Hepatocyte (in vitro differentiated cells): ENCODE measurements at regions not wholly inside any gene's neighbourhood (a gene's known extent, or its start where the extent isn't known, plus 50 kb on each side); places are given as distances from the start of the nearest gene placed in this dataset.

Experiments
- DNase-seq: peaks from one replicate; pipeline ENCODE4 v3.0.0-alpha.2; 2016; ENCODE audit warnings: low spot score
- H2AFZ ChIP-seq: fragments of 200-600 bp; sonication (generic); 2 replicates; pipeline ENCODE4 v1.6.0; 2016; ENCODE audit warnings: antibody characterized with exemption, mild to moderate bottlenecking
- H3K27ac ChIP-seq: fragments of 200-600 bp; sonication (generic); 2 replicates; pipeline ENCODE4 v1.5.1; 2016; ENCODE audit warnings: mild to moderate bottlenecking
- H3K27me3 ChIP-seq: fragments of 200-600 bp; sonication (generic); 2 replicates; pipeline ENCODE4 v1.6.1; 2016
- H3K36me3 ChIP-seq: fragments of 200-600 bp; sonication (generic); replicated peaks from 2 replicates; pipeline ENCODE4 v1.5.1; 2016; ENCODE audit warnings: low read depth; ENCODE audit not compliant: insufficient read depth
- H3K4me1 ChIP-seq: fragments of 200-600 bp; sonication (generic); 2 replicates; pipeline ENCODE4 v1.5.1; 2016; ENCODE audit warnings: mild to moderate bottlenecking, moderate library complexity; ENCODE audit not compliant: insufficient read depth
- H3K4me2 ChIP-seq: fragments of 200-600 bp; sonication (generic); 2 replicates; pipeline ENCODE4 v1.6.0; 2016
- H3K4me3 ChIP-seq: fragments of 200-600 bp; sonication (generic); 2 replicates; pipeline ENCODE4 v1.5.1; 2016; ENCODE audit warnings: mild to moderate bottlenecking
- H3K79me2 ChIP-seq: fragments of 200-600 bp; sonication (generic); 2 replicates; pipeline ENCODE4 v1.6.0; 2017; ENCODE audit warnings: mild to moderate bottlenecking
- H3K9me2 ChIP-seq: fragments of 200-600 bp; sonication (generic); replicated peaks from 2 replicates; pipeline ENCODE4 v1.6.0; 2017; ENCODE audit warnings: mild to moderate bottlenecking; ENCODE audit not compliant: insufficient read depth
- H3K9me3 ChIP-seq: fragments of 200-600 bp; sonication (generic); 2 replicates; pipeline ENCODE4 v1.5.1; 2016; ENCODE audit warnings: low read depth, mild to moderate bottlenecking
- H4K20me1 ChIP-seq: fragments of 200-600 bp; sonication (generic); 2 replicates; pipeline ENCODE4 v1.6.0; 2016; ENCODE audit warnings: mild to moderate bottlenecking; ENCODE audit not compliant: insufficient read depth, poor library complexity, severe bottlenecking
- EZH2 ChIP-seq: fragments of 200-600 bp; sonication (generic); IDR thresholded peaks from 2 replicates; pipeline ENCODE4 v1.6.1; 2016; ENCODE audit warnings: antibody characterized with exemption, mild to moderate bottlenecking, borderline replicate concordance
- EZH2phosphoT487 ChIP-seq: fragments of 200-600 bp; sonication (generic); IDR thresholded peaks from one replicate; pipeline ENCODE4 v1.6.1; 2018; ENCODE audit warnings: antibody characterized with exemption, mild to moderate bottlenecking, low read depth, moderate library complexity; ENCODE audit not compliant: unreplicated experiment, severe bottlenecking
- WGBS: methylation state at CpG from one replicate; pipeline ENCODE4 v1.1.6; 2016; ENCODE audit warnings: low lambda C conversion rate; ENCODE audit errors: missing lambda C conversion rate; 5-methylcytosine and 5-hydroxymethylcytosine counted together
- TF ChIP-seq, protein P1 (sequence below): fragments of 200-600 bp; sonication (generic); IDR thresholded peaks from 2 replicates; pipeline ENCODE4 v1.5.1; 2016; ENCODE audit warnings: antibody characterized with exemption, mild to moderate bottlenecking; ENCODE audit not compliant: poor library complexity

DNA sequence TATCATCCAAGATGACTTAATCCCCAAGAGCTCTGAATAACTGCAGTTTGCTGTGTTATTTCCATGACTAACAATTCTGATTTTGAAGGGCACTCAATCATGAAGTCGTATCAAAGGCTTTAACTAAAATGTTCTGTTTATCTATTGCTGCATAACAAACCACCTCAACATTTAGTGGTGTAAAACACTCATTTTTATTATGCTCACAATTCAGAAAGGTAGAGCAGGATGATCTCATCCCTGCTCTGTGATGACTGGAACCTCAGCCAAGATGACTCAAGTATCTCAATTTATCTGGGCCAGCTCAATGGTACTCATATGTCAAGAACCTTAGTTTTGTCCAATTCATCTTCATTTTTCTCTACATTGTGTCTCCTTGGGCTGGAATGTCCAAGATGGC lies 451.1 kb downstream of the PPARGC1A start:
- H3K9me3 ChIP-seq, result no peaks in the 10 kb centered on the region
- H3K27ac ChIP-seq, result no peak overlapping the region
- H4K20me1 ChIP-seq, result no peaks in the 10 kb centered on the region
- H3K27me3 ChIP-seq, result no peaks in the 10 kb centered on the region
- H3K9me2 ChIP-seq, result no peaks in the 10 kb centered on the region
- DNase-seq, result no peak
- no peak overlapping the region for H2AFZ ChIP-seq
- no peak overlapping the region for H3K4me3 ChIP-seq
- WGBS, result 74% methylated on average over 1 of the region's 1 CpG
- no peaks in the 10 kb centered on the region for H3K4me1 ChIP-seq
- H3K79me2 ChIP-seq, result no peaks in the 10 kb centered on the region
- H3K36me3 ChIP-seq, result no peaks in the 10 kb centered on the region
- H3K4me2 ChIP-seq, result no peak overlapping the region
- TF ChIP-seq EZH2 (no peak), EZH2phosphoT487 (no peak)
- TF ChIP-seq, protein P1, sequence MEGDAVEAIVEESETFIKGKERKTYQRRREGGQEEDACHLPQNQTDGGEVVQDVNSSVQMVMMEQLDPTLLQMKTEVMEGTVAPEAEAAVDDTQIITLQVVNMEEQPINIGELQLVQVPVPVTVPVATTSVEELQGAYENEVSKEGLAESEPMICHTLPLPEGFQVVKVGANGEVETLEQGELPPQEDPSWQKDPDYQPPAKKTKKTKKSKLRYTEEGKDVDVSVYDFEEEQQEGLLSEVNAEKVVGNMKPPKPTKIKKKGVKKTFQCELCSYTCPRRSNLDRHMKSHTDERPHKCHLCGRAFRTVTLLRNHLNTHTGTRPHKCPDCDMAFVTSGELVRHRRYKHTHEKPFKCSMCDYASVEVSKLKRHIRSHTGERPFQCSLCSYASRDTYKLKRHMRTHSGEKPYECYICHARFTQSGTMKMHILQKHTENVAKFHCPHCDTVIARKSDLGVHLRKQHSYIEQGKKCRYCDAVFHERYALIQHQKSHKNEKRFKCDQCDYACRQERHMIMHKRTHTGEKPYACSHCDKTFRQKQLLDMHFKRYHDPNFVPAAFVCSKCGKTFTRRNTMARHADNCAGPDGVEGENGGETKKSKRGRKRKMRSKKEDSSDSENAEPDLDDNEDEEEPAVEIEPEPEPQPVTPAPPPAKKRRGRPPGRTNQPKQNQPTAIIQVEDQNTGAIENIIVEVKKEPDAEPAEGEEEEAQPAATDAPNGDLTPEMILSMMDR, result no peak

DNA sequence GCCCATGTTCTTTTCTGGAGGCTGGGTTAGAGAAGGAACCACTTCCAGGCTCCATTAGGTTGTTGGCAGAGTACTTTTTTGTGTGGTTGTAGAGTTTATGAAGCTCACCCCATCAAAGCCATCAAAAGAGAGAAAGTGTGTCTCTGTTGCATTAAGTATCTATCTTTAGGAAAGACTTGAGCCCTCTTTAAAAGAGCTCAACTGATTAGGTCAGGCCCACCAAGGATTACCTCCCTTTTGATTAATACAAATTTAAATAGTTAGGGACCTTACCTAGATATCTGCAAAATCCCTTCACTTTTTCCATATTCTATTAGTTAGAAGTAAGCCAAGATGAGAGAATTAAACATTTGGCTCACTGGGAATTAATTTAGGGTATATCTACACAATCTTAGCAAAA lies 460.4 kb downstream of the PPARGC1A start:
- TF ChIP-seq, protein P1, result no peak
- TF ChIP-seq EZH2, result no peak
- no peak for TF ChIP-seq EZH2phosphoT487
- no peak overlapping the region for H3K27ac ChIP-seq
- no peaks in the 10 kb centered on the region for H3K4me1 ChIP-seq
- no peak overlapping the region for H3K4me3 ChIP-seq
- no peaks in the 10 kb centered on the region for H3K79me2 ChIP-seq
- no peaks in the 10 kb centered on the region for H4K20me1 ChIP-seq
- peaks cover 3% of the 10 kb centered on the region for H3K36me3 ChIP-seq
- H3K9me2 ChIP-seq, result no peaks in the 10 kb centered on the region
- no peak overlapping the region for H2AFZ ChIP-seq
- H3K9me3 ChIP-seq, result no peaks in the 10 kb centered on the region
- H3K4me2 ChIP-seq, result no peak overlapping the region
- H3K27me3 ChIP-seq, result no peaks in the 10 kb centered on the region
- DNase-seq, result no peak

DNA sequence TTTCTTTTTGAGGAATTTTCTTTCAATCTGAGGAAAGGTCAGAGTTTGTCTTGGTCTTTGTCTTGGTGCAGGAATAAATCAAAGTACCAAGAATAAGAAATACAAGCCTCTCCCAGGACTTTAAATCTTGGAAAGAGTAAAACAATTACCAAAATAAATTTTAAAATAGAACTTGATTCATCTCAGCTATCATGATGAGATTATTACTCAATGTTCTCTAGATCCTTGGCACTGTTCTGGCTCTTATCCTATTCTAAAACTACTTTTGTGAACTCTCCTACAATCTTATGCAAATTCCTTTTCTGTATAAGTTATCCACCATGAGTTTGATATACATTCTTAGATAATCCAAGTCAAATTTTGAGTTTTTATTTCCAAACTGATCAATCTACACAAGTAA lies 464.3 kb downstream of the PPARGC1A start:
- Histone ChIP-seq H3K4me3 (no peak overlapping the region), H3K4me1 (no peaks in the 10 kb centered on the region), H3K9me2 (no peaks in the 10 kb centered on the region), H3K27ac (no peak overlapping the region), H3K27me3 (no peaks in the 10 kb centered on the region), H3K79me2 (no peaks in the 10 kb centered on the region), H4K20me1 (no peaks in the 10 kb centered on the region), H2AFZ (no peak overlapping the region), H3K36me3 (peaks cover 3% of the 10 kb centered on the region), H3K9me3 (no peaks in the 10 kb centered on the region), H3K4me2 (no peak overlapping the region)
- TF ChIP-seq, protein P1, result no peak
- no peak for TF ChIP-seq EZH2phosphoT487
- TF ChIP-seq EZH2, result no peak
- DNase-seq, result no peak

DNA sequence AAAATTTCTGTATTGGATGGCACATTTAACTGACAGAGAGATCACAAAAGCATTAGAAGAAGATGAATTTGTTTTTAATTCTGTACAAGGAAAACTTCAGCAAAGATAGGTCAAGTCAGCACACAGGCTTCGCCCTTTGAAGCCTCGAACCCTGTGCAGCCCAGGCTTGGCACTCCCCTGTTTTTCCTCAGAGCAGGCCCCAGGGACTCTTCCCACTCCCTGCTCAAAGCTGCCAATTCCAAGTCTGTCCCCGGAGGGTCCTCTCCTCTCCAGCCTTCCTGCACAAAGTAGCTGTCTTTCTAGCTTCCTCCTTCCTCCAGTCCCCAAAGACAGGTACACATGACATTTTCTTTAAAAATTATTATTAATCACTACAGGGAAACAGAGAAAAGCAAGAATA lies 466.3 kb downstream of the PPARGC1A start:
- TF ChIP-seq EZH2phosphoT487 (no peak), EZH2 (no peak)
- TF ChIP-seq, protein P1, result no peak
- H3K27ac ChIP-seq, result no peak overlapping the region
- no peaks in the 10 kb centered on the region for H3K9me2 ChIP-seq
- H3K27me3 ChIP-seq, result no peaks in the 10 kb centered on the region
- H4K20me1 ChIP-seq, result no peaks in the 10 kb centered on the region
- no peak overlapping the region for H3K4me2 ChIP-seq
- 70% methylated on average over 3 of the region's 3 CpGs for WGBS
- H3K4me1 ChIP-seq, result no peaks in the 10 kb centered on the region
- no peak for DNase-seq
- H3K4me3 ChIP-seq, result no peak overlapping the region
- H3K36me3 ChIP-seq, result peaks cover 3% of the 10 kb centered on the region
- no peaks in the 10 kb centered on the region for H3K79me2 ChIP-seq
- no peak overlapping the region for H2AFZ ChIP-seq
- no peaks in the 10 kb centered on the region for H3K9me3 ChIP-seq
